ENCODE measurements at regions not wholly inside any gene's neighbourhood (a gene's known extent, or its start where the extent isn't known, plus 50 kb on each side); places are given as distances from the start of the nearest gene placed in this dataset.

DNA sequence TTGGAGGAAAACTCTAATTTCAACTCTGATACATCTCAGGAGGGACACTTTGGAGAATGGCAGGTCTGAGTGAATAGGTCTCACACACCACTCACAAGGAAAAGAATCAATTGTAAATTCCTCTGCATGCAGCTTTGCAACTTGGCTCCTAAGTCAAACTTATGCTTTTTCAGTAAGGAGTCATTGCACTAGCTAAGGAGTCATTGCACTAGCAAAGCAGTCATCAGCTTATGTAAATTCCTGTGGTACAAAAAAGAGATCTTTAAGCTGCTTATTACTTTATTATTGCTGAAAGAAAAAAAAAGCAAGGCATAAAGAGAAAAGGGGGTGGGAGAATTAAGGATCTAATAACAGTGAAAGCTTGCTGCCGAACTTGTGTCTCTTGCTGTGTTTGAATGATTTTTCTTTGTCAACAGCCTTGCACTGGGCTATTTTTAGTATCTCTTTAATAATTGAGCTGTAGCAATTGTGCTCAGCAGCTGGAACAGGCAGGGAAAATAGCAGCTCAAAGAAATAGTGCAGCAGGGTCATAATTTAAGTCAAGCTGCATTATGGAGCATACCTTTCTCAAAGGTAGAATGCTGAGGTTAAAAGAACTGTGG lies 154.3 kb upstream of the ARPP21 start (continued):
- TF ChIP-seq, protein P1, sequence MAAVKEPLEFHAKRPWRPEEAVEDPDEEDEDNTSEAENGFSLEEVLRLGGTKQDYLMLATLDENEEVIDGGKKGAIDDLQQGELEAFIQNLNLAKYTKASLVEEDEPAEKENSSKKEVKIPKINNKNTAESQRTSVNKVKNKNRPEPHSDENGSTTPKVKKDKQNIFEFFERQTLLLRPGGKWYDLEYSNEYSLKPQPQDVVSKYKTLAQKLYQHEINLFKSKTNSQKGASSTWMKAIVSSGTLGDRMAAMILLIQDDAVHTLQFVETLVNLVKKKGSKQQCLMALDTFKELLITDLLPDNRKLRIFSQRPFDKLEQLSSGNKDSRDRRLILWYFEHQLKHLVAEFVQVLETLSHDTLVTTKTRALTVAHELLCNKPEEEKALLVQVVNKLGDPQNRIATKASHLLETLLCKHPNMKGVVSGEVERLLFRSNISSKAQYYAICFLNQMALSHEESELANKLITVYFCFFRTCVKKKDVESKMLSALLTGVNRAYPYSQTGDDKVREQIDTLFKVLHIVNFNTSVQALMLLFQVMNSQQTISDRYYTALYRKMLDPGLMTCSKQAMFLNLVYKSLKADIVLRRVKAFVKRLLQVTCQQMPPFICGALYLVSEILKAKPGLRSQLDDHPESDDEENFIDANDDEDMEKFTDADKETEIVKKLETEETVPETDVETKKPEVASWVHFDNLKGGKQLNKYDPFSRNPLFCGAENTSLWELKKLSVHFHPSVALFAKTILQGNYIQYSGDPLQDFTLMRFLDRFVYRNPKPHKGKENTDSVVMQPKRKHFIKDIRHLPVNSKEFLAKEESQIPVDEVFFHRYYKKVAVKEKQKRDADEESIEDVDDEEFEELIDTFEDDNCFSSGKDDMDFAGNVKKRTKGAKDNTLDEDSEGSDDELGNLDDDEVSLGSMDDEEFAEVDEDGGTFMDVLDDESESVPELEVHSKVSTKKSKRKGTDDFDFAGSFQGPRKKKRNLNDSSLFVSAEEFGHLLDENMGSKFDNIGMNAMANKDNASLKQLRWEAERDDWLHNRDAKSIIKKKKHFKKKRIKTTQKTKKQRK (IDR thresholded peaks at IDR 0.05; ENCODE audit: low read depth, low read length), result no peak
- TF ChIP-seq TCF7 (IDR thresholded peaks at IDR 0.05; ENCODE audit: borderline replicate concordance), result no peak
- TF ChIP-seq, protein P2, sequence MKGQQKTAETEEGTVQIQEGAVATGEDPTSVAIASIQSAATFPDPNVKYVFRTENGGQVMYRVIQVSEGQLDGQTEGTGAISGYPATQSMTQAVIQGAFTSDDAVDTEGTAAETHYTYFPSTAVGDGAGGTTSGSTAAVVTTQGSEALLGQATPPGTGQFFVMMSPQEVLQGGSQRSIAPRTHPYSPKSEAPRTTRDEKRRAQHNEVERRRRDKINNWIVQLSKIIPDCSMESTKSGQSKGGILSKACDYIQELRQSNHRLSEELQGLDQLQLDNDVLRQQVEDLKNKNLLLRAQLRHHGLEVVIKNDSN (IDR thresholded peaks at IDR 0.05; ENCODE audit: borderline replicate concordance, extremely low read length, insufficient read depth, low read depth, low read length), result no peak
- TF ChIP-seq RELA (IDR thresholded peaks at IDR 0.05; ENCODE audit: borderline replicate concordance, partially characterized antibody), result no peak
- no peak for TF ChIP-seq BHLHE40 (IDR thresholded peaks at IDR 0.05; ENCODE audit: borderline replicate concordance in 1 of 2, low read depth in 2 of 2, low read length in 1 of 2)

DNA sequence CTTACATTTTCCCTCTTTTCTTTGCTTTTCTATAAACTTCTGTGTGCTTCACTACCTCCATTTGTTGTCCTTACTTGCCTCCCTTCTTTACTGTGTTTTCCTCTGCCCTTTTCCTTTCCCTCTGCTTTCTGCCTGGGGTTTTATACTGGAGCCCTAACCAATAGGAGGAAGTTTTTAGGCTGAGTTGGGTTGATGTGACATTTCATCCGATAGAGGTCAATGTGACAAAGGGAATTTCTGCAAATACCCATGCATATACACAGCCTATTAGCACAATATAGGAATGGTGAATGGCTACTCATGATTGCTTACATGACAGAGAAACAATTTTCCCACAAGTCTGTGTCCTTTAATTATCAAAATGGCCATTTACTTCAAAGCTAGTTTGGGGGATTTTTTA lies 153.0 kb upstream of the ARPP21 start:
- DNase-seq (ENCODE audit: low read depth, low spot score) (no peak), ATAC-seq (no peak), FAIRE-seq (no peak)
- 60% methylated on average over 1 of the region's 1 CpG for WGBS (ENCODE audit: insufficient coverage, insufficient replicate concordance, low lambda C conversion rate, missing lambda C conversion rate)
- H3K27ac ChIP-seq (ENCODE audit: control insufficient read depth, insufficient read depth), result no peak overlapping the region
- no peaks in the 10 kb centered on the region for H3K4me1 ChIP-seq (ENCODE audit: control insufficient read depth, insufficient read depth, low read length)
- no peaks in the 10 kb centered on the region for H3K9me3 ChIP-seq (replicated peaks; ENCODE audit: control insufficient read depth, insufficient read depth, low read length)
- H3K9ac ChIP-seq (ENCODE audit: control insufficient read depth, insufficient read depth, low read length), result no peak overlapping the region
- H3K79me2 ChIP-seq (ENCODE audit: control insufficient read depth, insufficient read depth, low read length), result no peaks in the 10 kb centered on the region
- no peaks in the 10 kb centered on the region for H3K36me3 ChIP-seq (ENCODE audit: control insufficient read depth in 2 of 2, insufficient read depth in 2 of 2, low read length in 1 of 2)
- ChIA-PET RAD21 (ENCODE audit: unreplicated experiment) (no interaction called here), POLR2A (no interaction called here), SMC1A (ENCODE audit: uncharacterized antibody, unreplicated experiment) (no interaction called here), CTCF (no interaction called here)
- no peaks in the 10 kb centered on the region for H4K20me1 ChIP-seq (ENCODE audit: control insufficient read depth, insufficient read depth)
- in situ Hi-C loops (cut with MboI), result no loop called here
- H3K27me3 ChIP-seq (replicated peaks in 1 of 2; ENCODE audit: control insufficient read depth in 2 of 2, insufficient read depth in 2 of 2, low read length in 1 of 2), result no peaks in the 10 kb centered on the region
- H2AFZ ChIP-seq (ENCODE audit: control insufficient read depth, low read depth, low read length), result no peak overlapping the region
- BruUV-seq (replicated peaks), result no TSS peak
- no peak overlapping the region for H3K4me2 ChIP-seq (ENCODE audit: control insufficient read depth, insufficient read depth)
- TF ChIP-seq NFIC (IDR thresholded peaks at IDR 0.05; ENCODE audit: low read depth, low read length) (no peak), RAD21 (IDR thresholded peaks at IDR 0.05; ENCODE audit: insufficient read depth, low read depth, low read length) (peak; percentile 38; the same call in 1 of the 2 replicates)
- intact Hi-C loops (cut with micrococcal nuclease; ENCODE audit: unreplicated experiment), result no loop called here
- no peak overlapping the region for H3K4me3 ChIP-seq
